H9 (cell line): ENCODE measurements at regions not wholly inside any gene's neighbourhood (a gene's known extent, or its start where the extent isn't known, plus 50 kb on each side); places are given as distances from the start of the nearest gene placed in this dataset.

Source experiments
- DNase-seq: peaks from one replicate; pipeline ENCODE4 v3.0.0-alpha.2; 2017
- H2AFZ ChIP-seq: one replicate; pipeline ENCODE4 v1.6.1; 2013; ENCODE audit warnings: mild to moderate bottlenecking, low read length, control low read depth, moderate library complexity
- H2AK5ac ChIP-seq: 2 replicates; pipeline ENCODE4 v1.6.1; 2013; ENCODE audit warnings: low read length, control low read depth, mixed read lengths; ENCODE audit not compliant: insufficient read length
- H2BK120ac ChIP-seq: one replicate; pipeline ENCODE4 v1.6.1; 2013; ENCODE audit warnings: low read depth, mild to moderate bottlenecking, low read length, control low read depth, inconsistent platforms; ENCODE audit not compliant: poor library complexity, severe bottlenecking
- H2BK12ac ChIP-seq: 2 replicates; pipeline ENCODE4 v1.6.1; 2013; ENCODE audit warnings: low read length, control low read depth, mixed read lengths, low read depth; ENCODE audit not compliant: insufficient read length
- H2BK15ac ChIP-seq: 2 replicates; pipeline ENCODE4 v1.6.1; 2013; ENCODE audit warnings: low read depth, low read length, control low read depth
- H2BK20ac ChIP-seq: one replicate; pipeline ENCODE4 v1.6.1; 2013; ENCODE audit warnings: low read depth, mild to moderate bottlenecking, low read length, control low read depth, inconsistent platforms; ENCODE audit not compliant: poor library complexity, severe bottlenecking
- H2BK5ac ChIP-seq: 2 replicates; pipeline ENCODE4 v1.6.1; 2013; ENCODE audit warnings: low read length, control low read depth, mixed read lengths; ENCODE audit not compliant: insufficient read length
- H3K14ac ChIP-seq: 2 replicates; pipeline ENCODE4 v1.6.1; 2013; ENCODE audit warnings: low read length, control low read depth; ENCODE audit not compliant: insufficient read depth
- H3K18ac ChIP-seq: 2 replicates; pipeline ENCODE4 v1.6.1; 2013; ENCODE audit warnings: low read depth, mild to moderate bottlenecking, mixed read lengths, low read length, control low read depth; ENCODE audit not compliant: insufficient read length
- H3K23ac ChIP-seq: 2 replicates; pipeline ENCODE4 v1.6.1; 2013; ENCODE audit warnings: low read length, control low read depth, mixed read lengths, low read depth; ENCODE audit not compliant: insufficient read length
- H3K23me2 ChIP-seq: 2 replicates; pipeline ENCODE4 v1.6.1; 2013; ENCODE audit warnings: low read depth, mild to moderate bottlenecking, mixed read lengths, low read length, control low read depth; ENCODE audit not compliant: insufficient read length, poor library complexity, severe bottlenecking
- H3K27ac ChIP-seq: 2 replicates; pipeline ENCODE4 v1.5.1; 2013; ENCODE audit warnings: low read length, control low read depth, mixed read lengths, low read depth; ENCODE audit not compliant: insufficient read length
- H3K27me3 ChIP-seq: 2 replicates; pipeline ENCODE4 v1.6.1; 2013; ENCODE audit warnings: low read length, control low read depth, inconsistent platforms; ENCODE audit not compliant: insufficient read depth
- H3K4ac ChIP-seq: 2 replicates; pipeline ENCODE4 v1.6.1; 2013; ENCODE audit warnings: low read depth, mild to moderate bottlenecking, control low read depth, inconsistent platforms, low read length, moderate library complexity
- H3K4me1 ChIP-seq: 2 replicates; pipeline ENCODE4 v1.6.1; 2013; ENCODE audit warnings: low read length, control low read depth, inconsistent platforms; ENCODE audit not compliant: insufficient read depth
- H3K4me2 ChIP-seq: 2 replicates; pipeline ENCODE4 v1.6.1; 2013; ENCODE audit warnings: low read length, control low read depth, mixed read lengths; ENCODE audit not compliant: insufficient read length, insufficient read depth
- H3K56ac ChIP-seq: 2 replicates; pipeline ENCODE4 v1.6.1; 2013; ENCODE audit warnings: low read depth, mild to moderate bottlenecking, mixed read lengths, low read length, control low read depth; ENCODE audit not compliant: insufficient read length
- H3K79me1 ChIP-seq: 2 replicates; pipeline ENCODE4 v1.6.1; 2013; ENCODE audit warnings: low read depth, mild to moderate bottlenecking, moderate library complexity, low read length, control low read depth, inconsistent platforms; ENCODE audit not compliant: insufficient read depth, poor library complexity, severe bottlenecking
- H3K79me2 ChIP-seq: 2 replicates; pipeline ENCODE4 v1.6.1; 2013; ENCODE audit warnings: low read length, control low read depth, inconsistent platforms; ENCODE audit not compliant: insufficient read depth
- H3K9ac ChIP-seq: 2 replicates; pipeline ENCODE4 v1.6.1; 2013; ENCODE audit warnings: low read length, control low read depth, mixed read lengths; ENCODE audit not compliant: insufficient read length; ENCODE audit errors: extremely low read depth
- H3K9me3 ChIP-seq: one replicate; pipeline ENCODE4 v1.6.1; 2013; ENCODE audit warnings: low read depth, low read length, inconsistent platforms; ENCODE audit not compliant: control insufficient read depth
- H3T11ph ChIP-seq: one replicate; pipeline ENCODE4 v1.6.1; 2013; ENCODE audit warnings: mild to moderate bottlenecking, low read length, control low read depth, inconsistent platforms
- H4K20me1 ChIP-seq: one replicate; pipeline ENCODE4 v1.6.1; 2013; ENCODE audit not compliant: control insufficient read depth, insufficient read length, insufficient read depth
- H4K5ac ChIP-seq: 2 replicates; pipeline ENCODE4 v1.6.1; 2013; ENCODE audit warnings: low read depth, mild to moderate bottlenecking, mixed read lengths, low read length, control low read depth; ENCODE audit not compliant: insufficient read length
- H4K8ac ChIP-seq: replicated peaks from 2 replicates; pipeline ENCODE4 v1.6.1; 2013; ENCODE audit warnings: low read length, control low read depth, mixed read lengths, low read depth; ENCODE audit not compliant: insufficient read length
- H4K91ac ChIP-seq: 2 replicates; pipeline ENCODE4 v1.6.1; 2013; ENCODE audit warnings: low read depth, mild to moderate bottlenecking, moderate library complexity, mixed read lengths, low read length, control low read depth; ENCODE audit not compliant: insufficient read length
- H3K27ac Mint-ChIP-seq, 3 experiments: 2 replicates in 2 of 3; 3 replicates in 1 of 3; pipeline ENCODE4 v1.8.0; 2020 to 2021; ENCODE audit warnings: mixed read lengths in 3 of 3, mild to moderate bottlenecking in 1 of 3, moderate library complexity in 1 of 3
- H3K27me3 Mint-ChIP-seq: 2 replicates; pipeline ENCODE4 v1.8.0; 2021; ENCODE audit warnings: low read depth, mild to moderate bottlenecking, moderate library complexity, mixed read lengths
- H3K36me3 Mint-ChIP-seq, 3 experiments: 2 replicates in 2 of 3; 3 replicates in 1 of 3; pipeline ENCODE4 v1.8.0; 2020 to 2021; ENCODE audit warnings: low read depth in 3 of 3, mixed read lengths in 3 of 3; ENCODE audit not compliant: insufficient read depth in 1 of 3
- H3K4me1 Mint-ChIP-seq, 2 experiments: 2 replicates each; pipeline ENCODE4 v1.8.0; 2020; ENCODE audit warnings: mixed read lengths in 2 of 2
- H3K4me3 Mint-ChIP-seq, 2 experiments: 2 replicates in 1 of 2; 3 replicates in 1 of 2; pipeline ENCODE4 v1.8.0; 2020 to 2021; ENCODE audit warnings: mild to moderate bottlenecking in 2 of 2, mixed read lengths in 2 of 2, moderate library complexity in 1 of 2
- H3K9me3 Mint-ChIP-seq, 2 experiments: 2 replicates in 1 of 2; 3 replicates in 1 of 2; pipeline ENCODE4 v1.8.0; 2020; ENCODE audit warnings: mild to moderate bottlenecking in 2 of 2, mixed read lengths in 2 of 2, moderate library complexity in 1 of 2
- WGBS: extraction: QIAGEN DNeasy Blood & Tissue Kit; methylation state at CpG from one replicate; pipeline ENCODE4 v1.1.7; 2013; ENCODE audit warnings: missing lambda C conversion rate, low lambda C conversion rate, mixed read lengths; ENCODE audit not compliant: insufficient read length; ENCODE audit errors: extremely low coverage; 5-methylcytosine and 5-hydroxymethylcytosine counted together
- TF ChIP-seq, protein P1 (sequence below): fragments of 200-600 bp; sonication (generic); conservative IDR thresholded peaks from 3 replicates; pipeline ENCODE4 v1.8.0; 2021; ENCODE audit warnings: antibody characterized with exemption, mild to moderate bottlenecking

DNA sequence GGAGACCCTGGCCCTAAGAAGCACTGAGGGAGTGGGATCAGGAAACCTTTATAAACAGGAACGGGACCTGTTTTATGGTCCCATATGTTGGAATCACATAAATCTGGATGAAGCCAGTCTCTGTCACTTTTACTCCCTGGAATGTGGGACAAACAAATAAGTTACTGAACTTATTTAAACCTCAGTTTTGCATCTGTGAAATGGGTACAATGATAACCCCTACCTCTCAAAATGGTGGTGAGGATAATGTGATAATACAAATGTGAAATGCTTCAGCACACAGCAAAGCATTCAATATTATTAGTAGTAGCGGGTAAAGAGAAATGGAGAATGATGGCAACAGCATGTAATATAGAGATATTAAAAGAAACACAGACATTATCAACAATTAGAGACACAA is 298.9 kb downstream of the ZSWIM6 start:
- no peak for DNase-seq
- H3K9me3 Mint-ChIP-seq: peaks cover 0 to 4% of the 10 kb centered on the region in 2 experiments; a peak in 2 of 5 replicates
- Histone ChIP-seq H3K27me3 (no peaks in the 10 kb centered on the region), H4K8ac (no peak overlapping the region), H3K79me2 (no peaks in the 10 kb centered on the region), H2BK5ac (no peak overlapping the region), H3K23me2 (peaks cover 6% of the 10 kb centered on the region), H3K56ac (no peak overlapping the region), H2BK20ac (no peak overlapping the region), H3K18ac (no peak overlapping the region), H4K91ac (no peak overlapping the region), H3K9ac (no peak overlapping the region), H4K5ac (no peak overlapping the region), H3K4me1 (no peaks in the 10 kb centered on the region; the same call in 1 of the 2 replicates), H2AFZ (no peak overlapping the region), H3K79me1 (no peaks in the 10 kb centered on the region), H3K23ac (no peak overlapping the region), H3T11ph (no peak overlapping the region), H3K4ac (no peak overlapping the region), H3K27ac (no peak overlapping the region), H2AK5ac (no peak overlapping the region), H3K9me3 (no peaks in the 10 kb centered on the region), H2BK15ac (no peak overlapping the region), H2BK120ac (no peak overlapping the region), H3K4me2 (no peak overlapping the region), H2BK12ac (no peak overlapping the region), H3K14ac (no peak overlapping the region), H4K20me1 (no peaks in the 10 kb centered on the region)
- peaks cover 3% of the 10 kb centered on the region; the same call in 1 of the 2 replicates for H3K27me3 Mint-ChIP-seq
- no peak overlapping the region for H3K27ac Mint-ChIP-seq
- TF ChIP-seq, protein P1, sequence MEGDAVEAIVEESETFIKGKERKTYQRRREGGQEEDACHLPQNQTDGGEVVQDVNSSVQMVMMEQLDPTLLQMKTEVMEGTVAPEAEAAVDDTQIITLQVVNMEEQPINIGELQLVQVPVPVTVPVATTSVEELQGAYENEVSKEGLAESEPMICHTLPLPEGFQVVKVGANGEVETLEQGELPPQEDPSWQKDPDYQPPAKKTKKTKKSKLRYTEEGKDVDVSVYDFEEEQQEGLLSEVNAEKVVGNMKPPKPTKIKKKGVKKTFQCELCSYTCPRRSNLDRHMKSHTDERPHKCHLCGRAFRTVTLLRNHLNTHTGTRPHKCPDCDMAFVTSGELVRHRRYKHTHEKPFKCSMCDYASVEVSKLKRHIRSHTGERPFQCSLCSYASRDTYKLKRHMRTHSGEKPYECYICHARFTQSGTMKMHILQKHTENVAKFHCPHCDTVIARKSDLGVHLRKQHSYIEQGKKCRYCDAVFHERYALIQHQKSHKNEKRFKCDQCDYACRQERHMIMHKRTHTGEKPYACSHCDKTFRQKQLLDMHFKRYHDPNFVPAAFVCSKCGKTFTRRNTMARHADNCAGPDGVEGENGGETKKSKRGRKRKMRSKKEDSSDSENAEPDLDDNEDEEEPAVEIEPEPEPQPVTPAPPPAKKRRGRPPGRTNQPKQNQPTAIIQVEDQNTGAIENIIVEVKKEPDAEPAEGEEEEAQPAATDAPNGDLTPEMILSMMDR: no peak
- peaks cover 15 to 20% of the 10 kb centered on the region in 2 experiments for H3K4me1 Mint-ChIP-seq
- H3K4me3 Mint-ChIP-seq: no peak overlapping the region
- WGBS: no CpG with 5 or more reads among the region's 2 CpGs
- H3K36me3 Mint-ChIP-seq: no peaks in the 10 kb centered on the region; a peak in 1 of 7 replicates
